ENCODE measurements at regions not wholly inside any gene's neighbourhood (a gene's known extent, or its start where the extent isn't known, plus 50 kb on each side); places are given as distances from the start of the nearest gene placed in this dataset.

- TF ChIP-seq CTCF (IDR thresholded peaks at IDR 0.05; ENCODE audit: insufficient read depth, low read length, poor library complexity, severe bottlenecking) (no peak), EZH2phosphoT487 (conservative IDR thresholded peaks at IDR 0.05; ENCODE audit: low read length) (no peak)
Measured at GRCh38 chr13:75061909-75062308, 420.1 kb downstream of the TBC1D4 start.

Measured in SU-DHL-6 (cell line).